ENCODE measurements at regions not wholly inside any gene's neighbourhood (a gene's known extent, or its start where the extent isn't known, plus 50 kb on each side); places are given as distances from the start of the nearest gene placed in this dataset.
A peak's percentile ranks its signal among the peaks of the same experiment; 100 is the strongest.

DNA sequence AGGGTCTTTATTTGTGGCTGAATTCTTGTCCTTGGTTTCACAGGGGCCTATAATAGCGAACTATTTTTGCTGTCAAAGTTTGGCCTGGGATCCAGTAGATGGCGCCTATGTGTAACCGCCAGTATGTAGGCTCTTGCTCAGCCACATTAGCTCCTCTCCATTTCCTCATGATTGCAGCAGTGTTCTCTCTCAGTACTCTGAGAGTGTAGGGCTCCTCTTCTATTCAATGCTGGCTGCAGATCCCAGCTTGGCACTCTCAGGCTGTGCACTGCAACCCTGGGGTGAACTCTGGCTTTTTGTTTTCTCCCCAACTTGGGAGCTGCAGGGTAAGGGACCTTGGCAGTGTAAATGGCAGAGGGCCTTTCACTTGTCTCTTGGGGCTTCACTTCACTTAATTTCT is 344.6 kb upstream of the CHAC2 start:
- H3K4me1 ChIP-seq (ENCODE audit: control insufficient read depth, insufficient read depth, low read length), result peaks cover 7% of the 10 kb centered on the region
- DNase-seq (ENCODE audit: low read depth in 4 of 6, low spot score in 6 of 6), result peak in 1 of 6 donors; percentile 59
- no peaks in the 10 kb centered on the region for H3K36me3 ChIP-seq (ENCODE audit: control insufficient read depth, insufficient read depth, low read length)
- WGBS (ENCODE audit: insufficient coverage), result 65% methylated on average over 3 of the region's 3 CpGs
- H3K9me3 ChIP-seq (ENCODE audit: control insufficient read depth, insufficient read depth, low read length), result peaks cover 3% of the 10 kb centered on the region
- H3K27ac ChIP-seq (ENCODE audit: low read depth, low read length), result no peak overlapping the region
- H3K4me3 ChIP-seq (ENCODE audit: low read depth, low read length), result no peak overlapping the region
- no peaks in the 10 kb centered on the region for H3K27me3 ChIP-seq (ENCODE audit: control insufficient read depth, insufficient read depth, low read length)

- DNase-seq (ENCODE audit: low read depth in 4 of 6, low spot score in 6 of 6), result no peak
- no peaks in the 10 kb centered on the region for H3K27me3 ChIP-seq (ENCODE audit: control insufficient read depth, insufficient read depth, low read length)
- no peaks in the 10 kb centered on the region for H3K4me1 ChIP-seq (ENCODE audit: control insufficient read depth, insufficient read depth, low read length)
- H3K27ac ChIP-seq (ENCODE audit: low read depth, low read length), result no peak overlapping the region
- H3K9me3 ChIP-seq (ENCODE audit: control insufficient read depth, insufficient read depth, low read length), result peaks cover 3% of the 10 kb centered on the region
- no peaks in the 10 kb centered on the region for H3K36me3 ChIP-seq (ENCODE audit: control insufficient read depth, insufficient read depth, low read length)
- 100% methylated on average over 1 of the region's 2 CpGs for WGBS (ENCODE audit: insufficient coverage)
- H3K4me3 ChIP-seq (ENCODE audit: low read depth, low read length), result no peak overlapping the region
Measured at GRCh38 chr2:53417385-53417784, 350.2 kb upstream of the CHAC2 start.

- no peaks in the 10 kb centered on the region for H3K36me3 ChIP-seq (ENCODE audit: control insufficient read depth, insufficient read depth, low read length)
- H3K9me3 ChIP-seq (ENCODE audit: control insufficient read depth, insufficient read depth, low read length), result no peaks in the 10 kb centered on the region
- no peaks in the 10 kb centered on the region for H3K27me3 ChIP-seq (ENCODE audit: control insufficient read depth, insufficient read depth, low read length)
- no peak overlapping the region for H3K27ac ChIP-seq (ENCODE audit: low read depth, low read length)
- DNase-seq (ENCODE audit: low read depth in 4 of 6, low spot score in 6 of 6), result no peak
- no peak overlapping the region for H3K4me3 ChIP-seq (ENCODE audit: low read depth, low read length)
- H3K4me1 ChIP-seq (ENCODE audit: control insufficient read depth, insufficient read depth, low read length), result no peaks in the 10 kb centered on the region
- WGBS (ENCODE audit: insufficient coverage), result 91% methylated on average over 3 of the region's 6 CpGs
Measured at GRCh38 chr2:53407363-53408080, 360.1 kb upstream of the CHAC2 start.

GRCh38 chr2:53403792-53404413 is 363.7 kb upstream of the CHAC2 start:
- no peak overlapping the region for H3K27ac ChIP-seq (ENCODE audit: low read depth, low read length)
- H3K36me3 ChIP-seq (ENCODE audit: control insufficient read depth, insufficient read depth, low read length), result no peaks in the 10 kb centered on the region
- no CpG with 5 or more reads among the region's 4 CpGs for WGBS (ENCODE audit: insufficient coverage)
- no peaks in the 10 kb centered on the region for H3K4me1 ChIP-seq (ENCODE audit: control insufficient read depth, insufficient read depth, low read length)
- no peaks in the 10 kb centered on the region for H3K9me3 ChIP-seq (ENCODE audit: control insufficient read depth, insufficient read depth, low read length)
- no peak overlapping the region for H3K4me3 ChIP-seq (ENCODE audit: low read depth, low read length)
- no peaks in the 10 kb centered on the region for H3K27me3 ChIP-seq (ENCODE audit: control insufficient read depth, insufficient read depth, low read length)
- no peak for DNase-seq (ENCODE audit: low read depth in 4 of 6, low spot score in 6 of 6)

GRCh38 chr2:53397085-53397484 is 370.5 kb upstream of the CHAC2 start:
- no peaks in the 10 kb centered on the region for H3K36me3 ChIP-seq (ENCODE audit: control insufficient read depth, insufficient read depth, low read length)
- DNase-seq (ENCODE audit: low read depth in 4 of 6, low spot score in 6 of 6), result no peak
- H3K9me3 ChIP-seq (ENCODE audit: control insufficient read depth, insufficient read depth, low read length), result no peaks in the 10 kb centered on the region
- H3K27me3 ChIP-seq (ENCODE audit: control insufficient read depth, insufficient read depth, low read length), result no peaks in the 10 kb centered on the region
- H3K27ac ChIP-seq (ENCODE audit: low read depth, low read length), result no peak overlapping the region
- no peak overlapping the region for H3K4me3 ChIP-seq (ENCODE audit: low read depth, low read length)
- H3K4me1 ChIP-seq (ENCODE audit: control insufficient read depth, insufficient read depth, low read length), result no peaks in the 10 kb centered on the region

- peaks cover 2% of the 10 kb centered on the region for H3K9me3 ChIP-seq (ENCODE audit: control insufficient read depth, insufficient read depth, low read length)
- H3K36me3 ChIP-seq (ENCODE audit: control insufficient read depth, insufficient read depth, low read length), result no peaks in the 10 kb centered on the region
- no peak overlapping the region for H3K27ac ChIP-seq (ENCODE audit: low read depth, low read length)
- H3K27me3 ChIP-seq (ENCODE audit: control insufficient read depth, insufficient read depth, low read length), result no peaks in the 10 kb centered on the region
- H3K4me3 ChIP-seq (ENCODE audit: low read depth, low read length), result no peak overlapping the region
- no peaks in the 10 kb centered on the region for H3K4me1 ChIP-seq (ENCODE audit: control insufficient read depth, insufficient read depth, low read length)
- DNase-seq (ENCODE audit: low read depth in 4 of 6, low spot score in 6 of 6), result no peak
Measured at GRCh38 chr2:53381271-53381670, 386.3 kb upstream of the CHAC2 start.

DNA sequence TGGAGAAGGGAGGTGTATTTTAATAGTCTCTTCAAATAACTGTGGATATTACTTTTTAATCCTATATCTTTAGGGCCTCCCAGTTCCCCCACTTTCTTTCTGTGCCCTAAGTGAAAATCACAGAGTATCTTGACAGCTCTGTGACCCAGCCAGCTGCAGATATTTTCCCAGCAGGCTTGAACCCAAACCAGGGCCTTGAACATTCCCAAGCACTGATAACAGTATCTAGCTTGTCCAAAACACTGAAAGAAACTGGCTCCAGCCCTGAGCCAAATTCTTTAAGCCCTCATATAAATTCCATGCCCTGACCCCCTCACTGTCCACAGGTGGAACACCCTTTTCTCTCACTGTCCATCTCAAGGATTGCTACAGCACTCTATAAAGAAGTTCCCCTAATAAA is 388.1 kb upstream of the CHAC2 start:
- Histone ChIP-seq H3K4me1 (ENCODE audit: control insufficient read depth, insufficient read depth, low read length) (no peaks in the 10 kb centered on the region), H3K4me3 (ENCODE audit: low read depth, low read length) (no peak overlapping the region), H3K27ac (ENCODE audit: low read depth, low read length) (no peak overlapping the region), H3K9me3 (ENCODE audit: control insufficient read depth, insufficient read depth, low read length) (peaks cover 2% of the 10 kb centered on the region), H3K36me3 (ENCODE audit: control insufficient read depth, insufficient read depth, low read length) (no peaks in the 10 kb centered on the region), H3K27me3 (ENCODE audit: control insufficient read depth, insufficient read depth, low read length) (no peaks in the 10 kb centered on the region)
- DNase-seq (ENCODE audit: low read depth in 4 of 6, low spot score in 6 of 6), result no peak

DNA sequence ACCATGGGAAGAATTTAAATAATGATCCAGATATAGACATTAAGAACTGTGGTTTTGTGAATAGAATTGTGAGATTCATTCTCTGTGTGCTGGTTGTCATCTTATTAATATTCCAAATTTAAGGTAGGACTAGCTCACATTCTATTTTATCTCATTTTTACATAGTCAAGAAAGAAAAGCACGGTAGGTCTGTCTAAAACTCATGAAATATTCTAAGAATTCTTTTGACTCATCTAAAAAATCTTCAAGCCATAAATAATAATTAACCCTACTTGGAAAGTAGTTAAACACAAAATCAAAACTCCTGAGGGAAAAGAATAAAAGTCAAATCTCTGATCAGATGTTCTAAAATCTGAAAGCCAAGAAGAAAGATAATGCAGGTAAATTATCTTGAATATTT is 388.8 kb upstream of the CHAC2 start:
- Histone ChIP-seq H3K27me3 (ENCODE audit: control insufficient read depth, insufficient read depth, low read length) (no peaks in the 10 kb centered on the region), H3K4me1 (ENCODE audit: control insufficient read depth, insufficient read depth, low read length) (no peaks in the 10 kb centered on the region), H3K36me3 (ENCODE audit: control insufficient read depth, insufficient read depth, low read length) (no peaks in the 10 kb centered on the region), H3K27ac (ENCODE audit: low read depth, low read length) (no peak overlapping the region), H3K4me3 (ENCODE audit: low read depth, low read length) (no peak overlapping the region), H3K9me3 (ENCODE audit: control insufficient read depth, insufficient read depth, low read length) (peaks cover 2% of the 10 kb centered on the region)
- no peak for DNase-seq (ENCODE audit: low read depth in 4 of 6, low spot score in 6 of 6)
- WGBS (ENCODE audit: insufficient coverage), result no CpG with 5 or more reads among the region's 1 CpG

DNA sequence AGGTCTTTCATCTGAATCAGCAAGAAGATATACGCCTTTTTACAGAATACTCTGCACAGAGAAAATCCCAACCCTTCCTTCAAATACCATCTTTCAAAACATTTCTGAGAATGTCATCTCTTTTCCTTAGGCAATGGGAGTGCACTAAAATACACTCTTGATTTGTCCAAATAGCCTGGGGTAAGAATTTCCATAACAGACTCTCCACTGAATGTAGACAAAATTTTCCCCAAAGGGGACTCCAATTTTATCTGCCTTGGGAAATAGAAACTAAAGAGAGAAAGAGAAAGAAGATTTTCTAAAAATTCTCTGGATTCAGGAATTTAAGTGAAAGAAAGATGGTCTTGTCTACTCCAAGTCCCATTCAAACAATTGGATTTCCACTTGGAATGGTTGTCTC is 394.5 kb upstream of the CHAC2 start:
- Histone ChIP-seq H3K36me3 (ENCODE audit: control insufficient read depth, insufficient read depth, low read length) (no peaks in the 10 kb centered on the region), H3K27ac (ENCODE audit: low read depth, low read length) (no peak overlapping the region), H3K9me3 (ENCODE audit: control insufficient read depth, insufficient read depth, low read length) (no peaks in the 10 kb centered on the region), H3K27me3 (ENCODE audit: control insufficient read depth, insufficient read depth, low read length) (no peaks in the 10 kb centered on the region), H3K4me3 (ENCODE audit: low read depth, low read length) (no peak overlapping the region), H3K4me1 (ENCODE audit: control insufficient read depth, insufficient read depth, low read length) (no peaks in the 10 kb centered on the region)
- DNase-seq (ENCODE audit: low read depth in 4 of 6, low spot score in 6 of 6), result no peak
- WGBS (ENCODE audit: insufficient coverage), result 89% methylated on average over 1 of the region's 1 CpG

DNA sequence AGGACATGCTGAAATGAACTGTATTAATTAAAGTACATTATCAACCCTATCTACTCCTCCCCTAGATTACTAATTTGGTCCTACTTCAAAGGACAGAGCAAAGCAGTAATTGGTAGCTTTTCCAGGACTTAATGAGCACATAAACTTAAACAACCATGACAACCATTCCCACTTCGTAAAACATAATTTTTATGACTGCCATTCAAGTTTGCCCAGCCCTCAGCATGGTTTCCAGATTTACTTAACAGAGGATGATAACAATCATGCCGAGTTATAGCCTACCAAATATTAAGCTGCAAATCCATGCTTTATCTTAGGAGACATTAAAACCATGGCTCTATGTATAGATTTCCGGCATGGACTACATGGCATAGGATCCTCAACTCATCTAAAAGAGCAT is 401.1 kb upstream of the CHAC2 start:
- no peak overlapping the region for H3K27ac ChIP-seq (ENCODE audit: low read depth, low read length)
- H3K27me3 ChIP-seq (ENCODE audit: control insufficient read depth, insufficient read depth, low read length), result no peaks in the 10 kb centered on the region
- peak in 3 of 6 donors; percentile 9 to 88 (median 13) for DNase-seq (ENCODE audit: low read depth in 4 of 6, low spot score in 6 of 6)
- no peak overlapping the region for H3K4me3 ChIP-seq (ENCODE audit: low read depth, low read length)
- 50% methylated on average over 1 of the region's 3 CpGs for WGBS (ENCODE audit: insufficient coverage)
- H3K36me3 ChIP-seq (ENCODE audit: control insufficient read depth, insufficient read depth, low read length), result no peaks in the 10 kb centered on the region
- H3K4me1 ChIP-seq (ENCODE audit: control insufficient read depth, insufficient read depth, low read length), result no peaks in the 10 kb centered on the region
- peaks cover 3% of the 10 kb centered on the region for H3K9me3 ChIP-seq (ENCODE audit: control insufficient read depth, insufficient read depth, low read length)
